HG03558 (cell line): ENCODE measurements at regions not wholly inside any gene's neighbourhood (a gene's known extent, or its start where the extent isn't known, plus 50 kb on each side); places are given as distances from the start of the nearest gene placed in this dataset.

Experiments used
- ATAC-seq: cut with Tn5 transposase; IDR thresholded peaks from one replicate; pipeline ENCODE4 v1.9.1; 2021; ENCODE audit warnings: moderate number of reproducible peaks; ENCODE audit not compliant: unreplicated experiment; ENCODE audit errors: extremely low read depth

- no peak for ATAC-seq
Observed at GRCh38 chr2:59458800-59459199, 1094.7 kb downstream of the BCL11A start.

- ATAC-seq = no peak
Observed at GRCh38 chr2:59456285-59456684, 1097.2 kb downstream of the BCL11A start.

- ATAC-seq = no peak
Observed at GRCh38 chr2:59449274-59449673, 1104.2 kb downstream of the BCL11A start.

GRCh38 chr2:59440491-59440890 is 1113.0 kb downstream of the BCL11A start:
- no peak for ATAC-seq

GRCh38 chr2:59435635-59436034 is 1117.8 kb downstream of the BCL11A start:
- no peak for ATAC-seq

GRCh38 chr2:59428940-59429339 is 1124.5 kb downstream of the BCL11A start:
- no peak for ATAC-seq

- ATAC-seq = no peak
Observed at GRCh38 chr2:59427980-59428379, 1125.5 kb downstream of the BCL11A start.

GRCh38 chr2:59425247-59425646 is 1128.2 kb downstream of the BCL11A start:
- no peak for ATAC-seq

GRCh38 chr2:59413751-59414570 is 1139.5 kb downstream of the BCL11A start:
- ATAC-seq = no peak

- ATAC-seq = no peak
Observed at GRCh38 chr2:59399126-59399525, 1154.3 kb downstream of the BCL11A start.

GRCh38 chr2:59398081-59398480 is 1155.4 kb downstream of the BCL11A start:
- ATAC-seq = no peak

- no peak for ATAC-seq
Observed at GRCh38 chr2:59395119-59395518, 1154.0 kb upstream of the FANCL start.

- no peak for ATAC-seq
Observed at GRCh38 chr2:59391896-59392295, 1150.8 kb upstream of the FANCL start.

- no peak for ATAC-seq
Observed at GRCh38 chr2:59390581-59390980, 1149.5 kb upstream of the FANCL start.

GRCh38 chr2:59389240-59389639 is 1148.1 kb upstream of the FANCL start:
- ATAC-seq = no peak

- ATAC-seq = no peak
Observed at GRCh38 chr2:59385971-59386370, 1144.8 kb upstream of the FANCL start.

GRCh38 chr2:59383473-59383872 is 1142.3 kb upstream of the FANCL start:
- ATAC-seq = no peak

GRCh38 chr2:59378127-59378526 is 1137.0 kb upstream of the FANCL start:
- ATAC-seq = no peak

GRCh38 chr2:59366288-59366687 is 1125.2 kb upstream of the FANCL start:
- no peak for ATAC-seq

GRCh38 chr2:59354498-59354897 is 1113.4 kb upstream of the FANCL start:
- no peak for ATAC-seq

GRCh38 chr2:59353306-59353921 is 1112.3 kb upstream of the FANCL start:
- no peak for ATAC-seq

- no peak for ATAC-seq
Observed at GRCh38 chr2:59342166-59342565, 1101.0 kb upstream of the FANCL start.
